H9 (cell line): ENCODE measurements at regions not wholly inside any gene's neighbourhood (a gene's known extent, or its start where the extent isn't known, plus 50 kb on each side); places are given as distances from the start of the nearest gene placed in this dataset.

ENCODE experiments used
- DNase-seq: peaks from one replicate; pipeline ENCODE4 v3.0.0-alpha.2; 2017
- H2AFZ ChIP-seq: one replicate; pipeline ENCODE4 v1.6.1; 2013; ENCODE audit warnings: mild to moderate bottlenecking, low read length, control low read depth, moderate library complexity
- H2AK5ac ChIP-seq: 2 replicates; pipeline ENCODE4 v1.6.1; 2013; ENCODE audit warnings: low read length, control low read depth, mixed read lengths; ENCODE audit not compliant: insufficient read length
- H2BK120ac ChIP-seq: one replicate; pipeline ENCODE4 v1.6.1; 2013; ENCODE audit warnings: low read depth, mild to moderate bottlenecking, low read length, control low read depth, inconsistent platforms; ENCODE audit not compliant: poor library complexity, severe bottlenecking
- H2BK12ac ChIP-seq: 2 replicates; pipeline ENCODE4 v1.6.1; 2013; ENCODE audit warnings: low read length, control low read depth, mixed read lengths, low read depth; ENCODE audit not compliant: insufficient read length
- H2BK15ac ChIP-seq: 2 replicates; pipeline ENCODE4 v1.6.1; 2013; ENCODE audit warnings: low read depth, low read length, control low read depth
- H2BK20ac ChIP-seq: one replicate; pipeline ENCODE4 v1.6.1; 2013; ENCODE audit warnings: low read depth, mild to moderate bottlenecking, low read length, control low read depth, inconsistent platforms; ENCODE audit not compliant: poor library complexity, severe bottlenecking
- H2BK5ac ChIP-seq: 2 replicates; pipeline ENCODE4 v1.6.1; 2013; ENCODE audit warnings: low read length, control low read depth, mixed read lengths; ENCODE audit not compliant: insufficient read length
- H3K14ac ChIP-seq: 2 replicates; pipeline ENCODE4 v1.6.1; 2013; ENCODE audit warnings: low read length, control low read depth; ENCODE audit not compliant: insufficient read depth
- H3K18ac ChIP-seq: 2 replicates; pipeline ENCODE4 v1.6.1; 2013; ENCODE audit warnings: low read depth, mild to moderate bottlenecking, mixed read lengths, low read length, control low read depth; ENCODE audit not compliant: insufficient read length
- H3K23ac ChIP-seq: 2 replicates; pipeline ENCODE4 v1.6.1; 2013; ENCODE audit warnings: low read length, control low read depth, mixed read lengths, low read depth; ENCODE audit not compliant: insufficient read length
- H3K23me2 ChIP-seq: 2 replicates; pipeline ENCODE4 v1.6.1; 2013; ENCODE audit warnings: low read depth, mild to moderate bottlenecking, mixed read lengths, low read length, control low read depth; ENCODE audit not compliant: insufficient read length, poor library complexity, severe bottlenecking
- H3K27ac ChIP-seq: 2 replicates; pipeline ENCODE4 v1.5.1; 2013; ENCODE audit warnings: low read length, control low read depth, mixed read lengths, low read depth; ENCODE audit not compliant: insufficient read length
- H3K27me3 ChIP-seq: 2 replicates; pipeline ENCODE4 v1.6.1; 2013; ENCODE audit warnings: low read length, control low read depth, inconsistent platforms; ENCODE audit not compliant: insufficient read depth
- H3K4ac ChIP-seq: 2 replicates; pipeline ENCODE4 v1.6.1; 2013; ENCODE audit warnings: low read depth, mild to moderate bottlenecking, control low read depth, inconsistent platforms, low read length, moderate library complexity
- H3K4me1 ChIP-seq: 2 replicates; pipeline ENCODE4 v1.6.1; 2013; ENCODE audit warnings: low read length, control low read depth, inconsistent platforms; ENCODE audit not compliant: insufficient read depth
- H3K4me2 ChIP-seq: 2 replicates; pipeline ENCODE4 v1.6.1; 2013; ENCODE audit warnings: low read length, control low read depth, mixed read lengths; ENCODE audit not compliant: insufficient read length, insufficient read depth
- H3K56ac ChIP-seq: 2 replicates; pipeline ENCODE4 v1.6.1; 2013; ENCODE audit warnings: low read depth, mild to moderate bottlenecking, mixed read lengths, low read length, control low read depth; ENCODE audit not compliant: insufficient read length
- H3K79me1 ChIP-seq: 2 replicates; pipeline ENCODE4 v1.6.1; 2013; ENCODE audit warnings: low read depth, mild to moderate bottlenecking, moderate library complexity, low read length, control low read depth, inconsistent platforms; ENCODE audit not compliant: insufficient read depth, poor library complexity, severe bottlenecking
- H3K79me2 ChIP-seq: 2 replicates; pipeline ENCODE4 v1.6.1; 2013; ENCODE audit warnings: low read length, control low read depth, inconsistent platforms; ENCODE audit not compliant: insufficient read depth
- H3K9ac ChIP-seq: 2 replicates; pipeline ENCODE4 v1.6.1; 2013; ENCODE audit warnings: low read length, control low read depth, mixed read lengths; ENCODE audit not compliant: insufficient read length; ENCODE audit errors: extremely low read depth
- H3K9me3 ChIP-seq: one replicate; pipeline ENCODE4 v1.6.1; 2013; ENCODE audit warnings: low read depth, low read length, inconsistent platforms; ENCODE audit not compliant: control insufficient read depth
- H3T11ph ChIP-seq: one replicate; pipeline ENCODE4 v1.6.1; 2013; ENCODE audit warnings: mild to moderate bottlenecking, low read length, control low read depth, inconsistent platforms
- H4K20me1 ChIP-seq: one replicate; pipeline ENCODE4 v1.6.1; 2013; ENCODE audit not compliant: control insufficient read depth, insufficient read length, insufficient read depth
- H4K5ac ChIP-seq: 2 replicates; pipeline ENCODE4 v1.6.1; 2013; ENCODE audit warnings: low read depth, mild to moderate bottlenecking, mixed read lengths, low read length, control low read depth; ENCODE audit not compliant: insufficient read length
- H4K8ac ChIP-seq: replicated peaks from 2 replicates; pipeline ENCODE4 v1.6.1; 2013; ENCODE audit warnings: low read length, control low read depth, mixed read lengths, low read depth; ENCODE audit not compliant: insufficient read length
- H4K91ac ChIP-seq: 2 replicates; pipeline ENCODE4 v1.6.1; 2013; ENCODE audit warnings: low read depth, mild to moderate bottlenecking, moderate library complexity, mixed read lengths, low read length, control low read depth; ENCODE audit not compliant: insufficient read length
- H3K27ac Mint-ChIP-seq, 3 experiments: 2 replicates in 2 of 3; 3 replicates in 1 of 3; pipeline ENCODE4 v1.8.0; 2020 to 2021; ENCODE audit warnings: mixed read lengths in 3 of 3, mild to moderate bottlenecking in 1 of 3, moderate library complexity in 1 of 3
- H3K27me3 Mint-ChIP-seq: 2 replicates; pipeline ENCODE4 v1.8.0; 2021; ENCODE audit warnings: low read depth, mild to moderate bottlenecking, moderate library complexity, mixed read lengths
- H3K36me3 Mint-ChIP-seq, 3 experiments: 2 replicates in 2 of 3; 3 replicates in 1 of 3; pipeline ENCODE4 v1.8.0; 2020 to 2021; ENCODE audit warnings: low read depth in 3 of 3, mixed read lengths in 3 of 3; ENCODE audit not compliant: insufficient read depth in 1 of 3
- H3K4me1 Mint-ChIP-seq, 2 experiments: 2 replicates each; pipeline ENCODE4 v1.8.0; 2020; ENCODE audit warnings: mixed read lengths in 2 of 2
- H3K4me3 Mint-ChIP-seq, 2 experiments: 2 replicates in 1 of 2; 3 replicates in 1 of 2; pipeline ENCODE4 v1.8.0; 2020 to 2021; ENCODE audit warnings: mild to moderate bottlenecking in 2 of 2, mixed read lengths in 2 of 2, moderate library complexity in 1 of 2
- H3K9me3 Mint-ChIP-seq, 2 experiments: 2 replicates in 1 of 2; 3 replicates in 1 of 2; pipeline ENCODE4 v1.8.0; 2020; ENCODE audit warnings: mild to moderate bottlenecking in 2 of 2, mixed read lengths in 2 of 2, moderate library complexity in 1 of 2
- CTCF ChIP-seq: fragments of 200-600 bp; sonication (generic); conservative IDR thresholded peaks from 3 replicates; pipeline ENCODE4 v1.8.0; 2021; ENCODE audit warnings: antibody characterized with exemption, mild to moderate bottlenecking
- WGBS: extraction: QIAGEN DNeasy Blood & Tissue Kit; methylation state at CpG from one replicate; pipeline ENCODE4 v1.1.7; 2013; ENCODE audit warnings: missing lambda C conversion rate, low lambda C conversion rate, mixed read lengths; ENCODE audit not compliant: insufficient read length; ENCODE audit errors: extremely low coverage; 5-methylcytosine and 5-hydroxymethylcytosine counted together

GRCh38 chr2:65628156-65628555 lies 195.8 kb upstream of the SPRED2 start:
- H3K23me2 ChIP-seq: no peaks in the 10 kb centered on the region
- H2AFZ ChIP-seq: no peak overlapping the region
- no peaks in the 10 kb centered on the region; a peak in 1 of 4 replicates for H3K4me1 Mint-ChIP-seq
- no peak overlapping the region for H2BK120ac ChIP-seq
- H4K5ac ChIP-seq: no peak overlapping the region
- H3K27me3 Mint-ChIP-seq: peaks cover 10% of the 10 kb centered on the region
- H4K20me1 ChIP-seq: no peaks in the 10 kb centered on the region
- H3K4me1 ChIP-seq: no peaks in the 10 kb centered on the region
- H2AK5ac ChIP-seq: no peak overlapping the region
- H2BK12ac ChIP-seq: no peak overlapping the region
- no peak for TF ChIP-seq CTCF
- no peak overlapping the region for H3K23ac ChIP-seq
- H3K79me1 ChIP-seq: no peaks in the 10 kb centered on the region
- no peak overlapping the region for H4K8ac ChIP-seq
- H3K14ac ChIP-seq: no peak overlapping the region
- H3K9me3 ChIP-seq: no peaks in the 10 kb centered on the region
- no peak overlapping the region for H3K27ac Mint-ChIP-seq
- no peak overlapping the region for H3T11ph ChIP-seq
- H2BK15ac ChIP-seq: no peak overlapping the region
- H3K4ac ChIP-seq: no peak overlapping the region
- H3K4me2 ChIP-seq: no peak overlapping the region
- no peak overlapping the region for H2BK5ac ChIP-seq
- no peaks in the 10 kb centered on the region for H3K79me2 ChIP-seq
- WGBS: no CpG with 5 or more reads among the region's 2 CpGs
- H4K91ac ChIP-seq: no peak overlapping the region
- H3K9ac ChIP-seq: no peak overlapping the region
- no peak overlapping the region for H2BK20ac ChIP-seq
- H3K27ac ChIP-seq: no peak overlapping the region
- H3K27me3 ChIP-seq: no peaks in the 10 kb centered on the region
- H3K18ac ChIP-seq: no peak overlapping the region
- no peak for DNase-seq
- no peak overlapping the region for H3K4me3 Mint-ChIP-seq
- H3K56ac ChIP-seq: no peak overlapping the region
- no peaks in the 10 kb centered on the region for H3K9me3 Mint-ChIP-seq
- H3K36me3 Mint-ChIP-seq: peaks cover 0 to under 1% (median 0%) of the 10 kb centered on the region in 3 experiments; a peak in 1 of 7 replicates
